ENCODE measurements at regions not wholly inside any gene's neighbourhood (a gene's known extent, or its start where the extent isn't known, plus 50 kb on each side); places are given as distances from the start of the nearest gene placed in this dataset.

DNA sequence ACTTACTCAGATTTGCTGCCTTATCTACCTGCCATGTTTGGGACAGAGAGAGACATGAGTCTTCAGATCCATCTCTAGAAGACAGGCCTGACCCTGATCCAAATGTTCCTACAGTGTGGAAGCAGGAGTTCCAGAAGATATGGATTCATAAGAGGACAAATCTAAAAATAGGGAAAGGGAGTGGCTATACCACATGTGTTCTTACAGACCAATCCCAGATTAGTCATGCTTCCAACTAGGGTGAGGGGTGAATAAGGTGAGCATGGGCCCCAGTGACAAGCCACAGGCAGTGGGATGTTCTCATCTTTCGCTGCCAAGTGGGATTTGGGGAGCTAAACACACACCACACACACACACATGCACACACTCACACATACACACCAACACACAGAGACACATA lies 670.7 kb upstream of the CITED2 start:
- TF ChIP-seq, protein P1, sequence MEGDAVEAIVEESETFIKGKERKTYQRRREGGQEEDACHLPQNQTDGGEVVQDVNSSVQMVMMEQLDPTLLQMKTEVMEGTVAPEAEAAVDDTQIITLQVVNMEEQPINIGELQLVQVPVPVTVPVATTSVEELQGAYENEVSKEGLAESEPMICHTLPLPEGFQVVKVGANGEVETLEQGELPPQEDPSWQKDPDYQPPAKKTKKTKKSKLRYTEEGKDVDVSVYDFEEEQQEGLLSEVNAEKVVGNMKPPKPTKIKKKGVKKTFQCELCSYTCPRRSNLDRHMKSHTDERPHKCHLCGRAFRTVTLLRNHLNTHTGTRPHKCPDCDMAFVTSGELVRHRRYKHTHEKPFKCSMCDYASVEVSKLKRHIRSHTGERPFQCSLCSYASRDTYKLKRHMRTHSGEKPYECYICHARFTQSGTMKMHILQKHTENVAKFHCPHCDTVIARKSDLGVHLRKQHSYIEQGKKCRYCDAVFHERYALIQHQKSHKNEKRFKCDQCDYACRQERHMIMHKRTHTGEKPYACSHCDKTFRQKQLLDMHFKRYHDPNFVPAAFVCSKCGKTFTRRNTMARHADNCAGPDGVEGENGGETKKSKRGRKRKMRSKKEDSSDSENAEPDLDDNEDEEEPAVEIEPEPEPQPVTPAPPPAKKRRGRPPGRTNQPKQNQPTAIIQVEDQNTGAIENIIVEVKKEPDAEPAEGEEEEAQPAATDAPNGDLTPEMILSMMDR (IDR thresholded peaks at IDR 0.05; ENCODE audit: unreplicated experiment), result no peak

DNA sequence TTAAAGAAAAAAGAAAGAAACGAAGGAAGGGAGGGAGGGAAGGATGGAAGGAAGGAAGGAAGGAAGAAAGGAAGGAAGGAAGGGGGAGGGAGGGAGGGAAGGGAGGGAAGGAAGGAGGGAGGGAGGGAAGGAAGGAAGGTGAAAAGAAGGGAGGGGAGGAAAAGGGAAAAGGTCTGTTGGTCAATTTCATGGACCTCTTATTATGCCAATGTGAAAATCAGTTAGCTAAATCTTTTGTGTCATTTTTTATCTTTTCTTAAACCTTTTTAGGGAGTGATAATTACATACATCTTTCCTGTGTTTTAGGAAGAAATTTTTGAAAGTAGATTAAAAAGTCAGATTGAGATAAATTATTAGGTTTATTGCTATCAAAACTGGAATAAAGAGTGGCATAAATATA lies 670.2 kb upstream of the CITED2 start:
- CTCF ChIA-PET, result interaction anchor here (0.7 to 1.3 kb wide), 3 partner anchors 8 to 420 kb away, joined by 3 to 7 read pairs (median 5); no protein-coding TSS in a partner anchor
- POLR2A ChIA-PET, result interaction anchor here (1.0 to 5.9 kb wide), 10 partner anchors 8 to 670 kb away, joined by 3 to 43 read pairs (median 7); partner anchors contain the start of gene CITED2
- Mint-ChIP-seq H3K36me3 (ENCODE audit: insufficient read depth, unreplicated experiment) (no peaks in the 10 kb centered on the region), H3K27ac (ENCODE audit: low read depth, unreplicated experiment) (peak overlapping the region; percentile 21), H3K4me3 (ENCODE audit: unreplicated experiment) (no peak overlapping the region), H3K4me1 (ENCODE audit: insufficient read depth, unreplicated experiment) (peaks cover 43% of the 10 kb centered on the region), H3K27me3 (ENCODE audit: insufficient read depth, unreplicated experiment) (no peaks in the 10 kb centered on the region), H3K9me3 (ENCODE audit: unreplicated experiment) (no peaks in the 10 kb centered on the region)
- intact Hi-C loops (cut with micrococcal nuclease), result loop anchor here (5.0 to 10.0 kb wide), 5 partner anchors 62 to 878 kb away; no protein-coding TSS in a partner anchor
- DNase-seq (ENCODE audit: unreplicated experiment), result no peak
- BruUV-seq (replicated peaks), result no TSS peak
- TF ChIP-seq, protein P1 (IDR thresholded peaks at IDR 0.05; ENCODE audit: unreplicated experiment), result no peak

More for the DNA sequence above, 670.7 kb upstream of the CITED2 start:
- Mint-ChIP-seq H3K27me3 (ENCODE audit: insufficient read depth, unreplicated experiment) (no peaks in the 10 kb centered on the region), H3K27ac (ENCODE audit: low read depth, unreplicated experiment) (peak overlapping the region; percentile 55), H3K4me3 (ENCODE audit: unreplicated experiment) (no peak overlapping the region), H3K9me3 (ENCODE audit: unreplicated experiment) (no peaks in the 10 kb centered on the region), H3K4me1 (ENCODE audit: insufficient read depth, unreplicated experiment) (peaks cover 42% of the 10 kb centered on the region), H3K36me3 (ENCODE audit: insufficient read depth, unreplicated experiment) (no peaks in the 10 kb centered on the region)
- BruUV-seq (replicated peaks), result no TSS peak
- intact Hi-C loops (cut with micrococcal nuclease), result loop anchor here (10.0 kb wide), 1 partner anchor 280 kb away; no protein-coding TSS in a partner anchor
- CTCF ChIA-PET, result interaction anchor here (0.7 to 1.1 kb wide), 2 partner anchors 45 to 420 kb away, joined by 3 to 5 read pairs; no protein-coding TSS in a partner anchor
- POLR2A ChIA-PET, result interaction anchor here (1.9 to 5.9 kb wide), 5 partner anchors 7 to 670 kb away, joined by 6 to 43 read pairs (median 10); partner anchors contain the start of gene CITED2
- no peak for DNase-seq (ENCODE audit: unreplicated experiment)

DNA sequence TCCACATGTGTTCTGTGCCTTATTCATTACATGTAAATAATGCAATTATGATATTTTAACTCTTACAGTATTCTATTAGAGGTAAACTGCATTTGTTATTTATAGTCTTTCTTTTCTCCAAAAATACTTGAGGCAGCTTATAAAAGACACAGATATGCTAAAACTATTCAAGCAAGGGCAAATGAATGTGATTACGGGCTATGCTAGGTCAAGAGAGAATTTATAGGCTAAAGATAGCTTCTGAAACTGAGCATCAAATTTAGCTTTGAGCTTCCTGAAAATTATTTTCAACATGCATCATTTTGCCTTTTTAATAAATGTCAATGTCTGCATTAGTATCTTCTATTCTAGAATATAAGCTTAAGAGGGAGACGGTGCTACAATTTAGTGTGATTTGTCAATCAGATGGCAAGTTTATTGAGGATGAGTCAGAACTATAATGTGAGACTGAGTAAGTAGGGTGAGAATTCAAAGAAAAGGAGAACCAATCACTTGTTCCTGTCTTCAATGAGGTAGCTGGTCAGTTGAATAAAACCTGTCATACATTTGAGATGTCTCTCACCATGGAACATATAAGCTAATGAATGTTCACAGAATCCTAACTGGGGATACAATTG lies 669.4 kb upstream of the CITED2 start:
- peak overlapping the region; percentile 21 for H3K27ac Mint-ChIP-seq (ENCODE audit: low read depth, unreplicated experiment)
- no peak overlapping the region for H3K4me3 Mint-ChIP-seq (ENCODE audit: unreplicated experiment)
- no peaks in the 10 kb centered on the region for H3K27me3 Mint-ChIP-seq (ENCODE audit: insufficient read depth, unreplicated experiment)
- CTCF ChIA-PET, result interaction anchor here (0.5 to 1.3 kb wide), 7 partner anchors 8 to 670 kb away, joined by 3 to 7 read pairs (median 4); partner anchors contain the start of gene CITED2
- TF ChIP-seq, protein P1 (IDR thresholded peaks at IDR 0.05; ENCODE audit: unreplicated experiment), result no peak
- H3K9me3 Mint-ChIP-seq (ENCODE audit: unreplicated experiment), result no peaks in the 10 kb centered on the region
- intact Hi-C loops (cut with micrococcal nuclease), result loop anchor here (2.0 to 10.0 kb wide), 6 partner anchors 62 to 878 kb away; partner anchors contain the start of gene CITED2
- peak; percentile 67 for DNase-seq (ENCODE audit: unreplicated experiment)
- H3K4me1 Mint-ChIP-seq (ENCODE audit: insufficient read depth, unreplicated experiment), result peaks cover 43% of the 10 kb centered on the region
- BruUV-seq (replicated peaks), result no TSS peak
- POLR2A ChIA-PET, result interaction anchor here (0.5 to 5.9 kb wide), 22 partner anchors 9 to 1509 kb away, joined by 3 to 43 read pairs (median 4); partner anchors contain the start of gene CITED2
- H3K36me3 Mint-ChIP-seq (ENCODE audit: insufficient read depth, unreplicated experiment), result no peaks in the 10 kb centered on the region

DNA sequence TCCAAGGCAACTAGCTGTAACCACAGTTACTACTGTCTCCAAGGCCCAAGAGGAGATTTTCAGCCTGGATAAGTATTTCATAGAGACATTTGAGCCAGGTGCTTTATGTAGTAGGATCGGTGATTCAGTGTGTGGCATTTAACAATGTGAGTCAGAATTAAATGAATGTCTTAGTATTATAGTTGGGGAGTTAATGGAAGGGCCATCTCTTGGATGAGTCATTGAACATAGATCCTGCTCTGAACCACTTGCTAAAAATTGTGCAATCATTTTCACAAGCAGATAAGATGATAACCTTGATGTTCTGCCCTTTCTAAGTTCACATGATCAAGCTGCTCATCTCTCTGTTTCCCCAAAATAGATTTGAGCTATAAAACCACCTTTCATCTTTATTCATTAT lies 668.9 kb upstream of the CITED2 start:
- intact Hi-C loops (cut with micrococcal nuclease), result loop anchor here (2.0 to 10.0 kb wide), 6 partner anchors 61 to 879 kb away; partner anchors contain the start of gene CITED2
- peak; percentile 90 for DNase-seq (ENCODE audit: unreplicated experiment)

More for the DNA sequence above, 668.9 kb upstream of the CITED2 start:
- Mint-ChIP-seq H3K27ac (ENCODE audit: low read depth, unreplicated experiment) (peak overlapping the region; percentile 21), H3K36me3 (ENCODE audit: insufficient read depth, unreplicated experiment) (no peaks in the 10 kb centered on the region), H3K9me3 (ENCODE audit: unreplicated experiment) (no peaks in the 10 kb centered on the region), H3K4me3 (ENCODE audit: unreplicated experiment) (no peak overlapping the region), H3K4me1 (ENCODE audit: insufficient read depth, unreplicated experiment) (peaks cover 43% of the 10 kb centered on the region), H3K27me3 (ENCODE audit: insufficient read depth, unreplicated experiment) (no peaks in the 10 kb centered on the region)
- CTCF ChIA-PET, result interaction anchor here (0.9 to 1.3 kb wide), 4 partner anchors 9 to 669 kb away, joined by 3 to 7 read pairs (median 4); partner anchors contain the start of gene CITED2
- POLR2A ChIA-PET, result interaction anchor here (0.5 to 5.9 kb wide), 18 partner anchors 9 to 674 kb away, joined by 3 to 43 read pairs (median 5); partner anchors contain the start of gene CITED2
- TF ChIP-seq, protein P1 (IDR thresholded peaks at IDR 0.05; ENCODE audit: unreplicated experiment), result no peak
- no TSS peak for BruUV-seq (replicated peaks)

Measured in MCF 10A (cell line).